ENCODE measurements at regions not wholly inside any gene's neighbourhood (a gene's known extent, or its start where the extent isn't known, plus 50 kb on each side); places are given as distances from the start of the nearest gene placed in this dataset.

- no peak overlapping the region for H3K4me3 ChIP-seq (ENCODE audit: low read depth, low read length)
- TF ChIP-seq, protein P1, sequence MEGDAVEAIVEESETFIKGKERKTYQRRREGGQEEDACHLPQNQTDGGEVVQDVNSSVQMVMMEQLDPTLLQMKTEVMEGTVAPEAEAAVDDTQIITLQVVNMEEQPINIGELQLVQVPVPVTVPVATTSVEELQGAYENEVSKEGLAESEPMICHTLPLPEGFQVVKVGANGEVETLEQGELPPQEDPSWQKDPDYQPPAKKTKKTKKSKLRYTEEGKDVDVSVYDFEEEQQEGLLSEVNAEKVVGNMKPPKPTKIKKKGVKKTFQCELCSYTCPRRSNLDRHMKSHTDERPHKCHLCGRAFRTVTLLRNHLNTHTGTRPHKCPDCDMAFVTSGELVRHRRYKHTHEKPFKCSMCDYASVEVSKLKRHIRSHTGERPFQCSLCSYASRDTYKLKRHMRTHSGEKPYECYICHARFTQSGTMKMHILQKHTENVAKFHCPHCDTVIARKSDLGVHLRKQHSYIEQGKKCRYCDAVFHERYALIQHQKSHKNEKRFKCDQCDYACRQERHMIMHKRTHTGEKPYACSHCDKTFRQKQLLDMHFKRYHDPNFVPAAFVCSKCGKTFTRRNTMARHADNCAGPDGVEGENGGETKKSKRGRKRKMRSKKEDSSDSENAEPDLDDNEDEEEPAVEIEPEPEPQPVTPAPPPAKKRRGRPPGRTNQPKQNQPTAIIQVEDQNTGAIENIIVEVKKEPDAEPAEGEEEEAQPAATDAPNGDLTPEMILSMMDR (IDR thresholded peaks at IDR 0.05; ENCODE audit: borderline replicate concordance, insufficient read depth, low read depth, low read length), result no peak
Measured at GRCh38 chr11:32161293-32161692, 70.4 kb downstream of the RCN1 start.

- TF ChIP-seq, protein P1 (IDR thresholded peaks at IDR 0.05; ENCODE audit: borderline replicate concordance, insufficient read depth, low read depth, low read length), result no peak
- no peak overlapping the region for H3K4me3 ChIP-seq (ENCODE audit: low read depth, low read length)
Measured at GRCh38 chr11:32162351-32162750, 71.5 kb downstream of the RCN1 start.

GRCh38 chr11:32162906-32163305 is 72.0 kb downstream of the RCN1 start:
- no peak overlapping the region for H3K4me3 ChIP-seq (ENCODE audit: low read depth, low read length)
- TF ChIP-seq, protein P1 (IDR thresholded peaks at IDR 0.05; ENCODE audit: borderline replicate concordance, insufficient read depth, low read depth, low read length), result no peak

DNA sequence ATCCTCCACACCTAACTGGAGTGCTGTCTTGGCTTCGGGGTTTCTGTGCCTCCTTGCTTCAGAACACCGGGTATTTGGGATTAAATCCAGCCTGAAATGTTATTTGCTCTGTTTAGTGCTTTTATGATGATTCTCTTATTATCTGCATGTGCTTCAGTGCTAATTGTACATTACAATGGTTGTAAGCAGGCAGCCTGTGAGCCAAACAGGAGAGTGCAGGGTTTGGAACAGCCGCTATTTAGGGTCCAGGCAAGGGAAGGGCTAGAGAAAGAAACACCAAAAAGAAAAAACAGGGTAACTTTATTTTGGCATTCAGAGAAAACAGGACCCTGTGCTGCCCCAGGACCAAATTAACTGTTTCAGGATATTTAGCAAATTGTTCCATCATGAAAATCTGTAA is 72.7 kb downstream of the RCN1 start:
- H3K4me3 ChIP-seq (ENCODE audit: low read depth, low read length), result no peak overlapping the region

GRCh38 chr11:32164836-32165235 is 74.0 kb downstream of the RCN1 start:
- TF ChIP-seq, protein P1 (IDR thresholded peaks at IDR 0.05; ENCODE audit: borderline replicate concordance, insufficient read depth, low read depth, low read length), result no peak

More for the DNA sequence above, 72.7 kb downstream of the RCN1 start:
- TF ChIP-seq, protein P1 (IDR thresholded peaks at IDR 0.05; ENCODE audit: borderline replicate concordance, insufficient read depth, low read depth, low read length), result no peak

GRCh38 chr11:32168924-32169323 is 78.0 kb downstream of the RCN1 start:
- H3K4me3 ChIP-seq (ENCODE audit: low read depth, low read length), result no peak overlapping the region
- TF ChIP-seq, protein P1 (IDR thresholded peaks at IDR 0.05; ENCODE audit: borderline replicate concordance, insufficient read depth, low read depth, low read length), result no peak

More at GRCh38 chr11:32164836-32165235, 74.0 kb downstream of the RCN1 start:
- no peak overlapping the region for H3K4me3 ChIP-seq (ENCODE audit: low read depth, low read length)

DNA sequence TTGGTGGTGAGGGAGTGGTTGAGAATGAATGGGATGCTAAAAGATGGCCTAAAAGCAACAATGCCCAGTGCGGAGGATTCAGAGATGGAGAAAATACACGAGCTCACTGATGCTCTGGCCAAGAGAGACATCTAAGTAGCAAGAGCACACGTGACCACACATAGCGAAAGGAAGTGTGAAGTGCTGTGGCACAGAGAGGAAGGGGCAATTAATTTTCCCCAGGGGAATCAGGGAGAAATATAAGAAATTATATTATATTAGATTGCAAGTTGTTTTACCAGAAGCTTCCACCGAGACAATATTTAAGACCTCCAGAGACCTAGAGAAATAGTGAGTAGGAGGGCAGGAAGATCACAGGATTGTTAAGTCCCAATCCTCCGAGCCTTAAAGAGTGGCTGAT is 80.6 kb downstream of the RCN1 start:
- TF ChIP-seq, protein P1 (IDR thresholded peaks at IDR 0.05; ENCODE audit: borderline replicate concordance, insufficient read depth, low read depth, low read length), result no peak
- H3K4me3 ChIP-seq (ENCODE audit: low read depth, low read length), result no peak overlapping the region
